GM23338 (cell line): ENCODE measurements at regions not wholly inside any gene's neighbourhood (a gene's known extent, or its start where the extent isn't known, plus 50 kb on each side); places are given as distances from the start of the nearest gene placed in this dataset.

Experiments
- ATAC-seq: fragments of 200-7000 bp; cut with Tn5 transposase; 3 replicates; pipeline ENCODE4 v1.9.1; 2020
- DNase-seq: peaks from one replicate; pipeline ENCODE4 v3.0.0-alpha.2; 2015; ENCODE audit warnings: low spot score
- H2AFZ ChIP-seq: fragments of 200-600 bp; sonication (generic); 2 replicates; pipeline ENCODE4 v1.8.0; 2016; ENCODE audit warnings: antibody characterized with exemption, mild to moderate bottlenecking, moderate library complexity
- H3F3A ChIP-seq: fragments of 200-600 bp; sonication (generic); replicated peaks from 2 replicates; pipeline ENCODE4 v1.8.0; 2017; ENCODE audit warnings: antibody characterized with exemption, mixed run types, low read depth
- H3K27ac ChIP-seq: fragments of 200-600 bp; sonication (generic); 2 replicates; pipeline ENCODE4 v1.6.1; 2016; ENCODE audit warnings: low read depth
- H3K27me3 ChIP-seq: fragments of 200-600 bp; sonication (generic); 2 replicates; pipeline ENCODE4 v1.8.0; 2016; ENCODE audit warnings: mild to moderate bottlenecking, mixed run types, moderate library complexity; ENCODE audit not compliant: insufficient read depth
- H3K36me3 ChIP-seq: fragments of 200-600 bp; sonication (generic); 2 replicates; pipeline ENCODE4 v1.8.0; 2016; ENCODE audit warnings: mild to moderate bottlenecking; ENCODE audit not compliant: insufficient read depth
- H3K4me1 ChIP-seq: fragments of 200-600 bp; sonication (generic); 2 replicates; pipeline ENCODE4 v1.8.0; 2016; ENCODE audit warnings: mild to moderate bottlenecking, moderate library complexity; ENCODE audit not compliant: insufficient read depth
- H3K4me2 ChIP-seq: fragments of 200-600 bp; sonication (generic); 2 replicates; pipeline ENCODE4 v1.7.1; 2017; ENCODE audit warnings: mixed run types
- H3K4me3 ChIP-seq: fragments of 200-600 bp; sonication (generic); 2 replicates; pipeline ENCODE4 v1.6.1; 2016; ENCODE audit warnings: mixed run types
- H3K79me2 ChIP-seq: fragments of 200-600 bp; sonication (generic); replicated peaks from 2 replicates; pipeline ENCODE4 v1.8.0; 2017; ENCODE audit warnings: mild to moderate bottlenecking; ENCODE audit not compliant: insufficient read depth
- H3K9me2 ChIP-seq: fragments of 200-600 bp; sonication (generic); 2 replicates; pipeline ENCODE4 v1.8.0; 2017; ENCODE audit not compliant: insufficient read depth
- H4K20me1 ChIP-seq: fragments of 200-600 bp; sonication (generic); replicated peaks from 2 replicates; pipeline ENCODE4 v1.8.0; 2017; ENCODE audit warnings: mild to moderate bottlenecking; ENCODE audit not compliant: insufficient read depth
- H3K27ac Mint-ChIP-seq: 2 replicates; pipeline ENCODE4 v1.8.0; 2020; ENCODE audit warnings: inconsistent platforms, mild to moderate bottlenecking, moderate library complexity, mixed read lengths
- H3K27me3 Mint-ChIP-seq: 3 replicates; pipeline ENCODE4 v1.8.0; 2022; ENCODE audit warnings: low read depth, mild to moderate bottlenecking, moderate library complexity, mixed read lengths, inconsistent platforms; ENCODE audit not compliant: insufficient read depth, poor library complexity
- H3K36me3 Mint-ChIP-seq: 3 replicates; pipeline ENCODE4 v1.8.0; 2021; ENCODE audit warnings: low read depth, mild to moderate bottlenecking, inconsistent platforms, moderate library complexity, mixed read lengths
- H3K4me1 Mint-ChIP-seq: 3 replicates; pipeline ENCODE4 v1.8.0; 2020; ENCODE audit warnings: mild to moderate bottlenecking, inconsistent platforms, mixed read lengths
- H3K4me3 Mint-ChIP-seq: 3 replicates; pipeline ENCODE4 v1.8.0; 2021; ENCODE audit warnings: moderate library complexity, mild to moderate bottlenecking, inconsistent platforms, mixed read lengths
- H3K9me3 Mint-ChIP-seq: 3 replicates; pipeline ENCODE4 v1.8.0; 2020; ENCODE audit warnings: moderate library complexity, mild to moderate bottlenecking, inconsistent platforms, mixed read lengths
- CREB1 ChIP-seq: fragments of 250-450 bp; sonication (Bioruptor Pico); IDR thresholded peaks from 2 replicates; pipeline ENCODE4 v1.5.0; 2020; ENCODE audit warnings: low read depth, mild to moderate bottlenecking, moderate library complexity
- EZH2 ChIP-seq: fragments of 200-600 bp; sonication (generic); IDR thresholded peaks from one replicate; pipeline ENCODE4 v1.8.0; 2017; ENCODE audit warnings: antibody characterized with exemption, mild to moderate bottlenecking, low read depth; ENCODE audit not compliant: unreplicated experiment
- EZH2phosphoT487 ChIP-seq: fragments of 200-600 bp; sonication (generic); IDR thresholded peaks from one replicate; pipeline ENCODE4 v1.8.1; 2018; ENCODE audit warnings: antibody characterized with exemption; ENCODE audit not compliant: unreplicated experiment
- JUNB ChIP-seq: IDR thresholded peaks from one replicate; pipeline ENCODE4 v1.6.1; 2016; ENCODE audit warnings: antibody characterized with exemption; ENCODE audit not compliant: unreplicated experiment
- NANOG ChIP-seq: IDR thresholded peaks from 2 replicates; pipeline ENCODE4 v1.6.1; 2016; ENCODE audit warnings: antibody characterized with exemption, borderline replicate concordance
- STAT1 ChIP-seq: IDR thresholded peaks from one replicate; pipeline ENCODE4 v1.6.1; 2016; ENCODE audit warnings: antibody characterized with exemption; ENCODE audit not compliant: unreplicated experiment
- ZNF331 ChIP-seq: fragments of 250-450 bp; sonication (Bioruptor Pico); IDR thresholded peaks from 2 replicates; pipeline ENCODE4 v1.5.0; 2020; ENCODE audit warnings: low read depth, mild to moderate bottlenecking, moderate library complexity
- TF ChIP-seq, protein P1 (sequence below): IDR thresholded peaks from one replicate; pipeline ENCODE4 v1.6.1; 2018; ENCODE audit warnings: antibody characterized with exemption; ENCODE audit not compliant: unreplicated experiment
- TF ChIP-seq, protein P2 (sequence below), 2 experiments: fragments of 200-600 bp in 1 of 2; sonication (generic) in 1 of 2; conservative IDR thresholded peaks; 2 replicates each; pipeline versions ENCODE4 v1.5.1 to v1.6.1; 2016 to 2017; ENCODE audit warnings: antibody characterized with exemption in 2 of 2, low read depth in 2 of 2, mild to moderate bottlenecking in 2 of 2, moderate library complexity in 1 of 2
- TF ChIP-seq, protein P3 (sequence below): fragments of 250-450 bp; sonication (Bioruptor Pico); IDR thresholded peaks from 2 replicates; pipeline ENCODE4 v1.5.0; 2020; ENCODE audit warnings: mild to moderate bottlenecking, moderate library complexity

GRCh38 chr5:89203611-89204010 is 320.6 kb upstream of the MEF2C start:
- H3K4me1 Mint-ChIP-seq = no peaks in the 10 kb centered on the region; the same call in 2 of the 3 replicates

DNA sequence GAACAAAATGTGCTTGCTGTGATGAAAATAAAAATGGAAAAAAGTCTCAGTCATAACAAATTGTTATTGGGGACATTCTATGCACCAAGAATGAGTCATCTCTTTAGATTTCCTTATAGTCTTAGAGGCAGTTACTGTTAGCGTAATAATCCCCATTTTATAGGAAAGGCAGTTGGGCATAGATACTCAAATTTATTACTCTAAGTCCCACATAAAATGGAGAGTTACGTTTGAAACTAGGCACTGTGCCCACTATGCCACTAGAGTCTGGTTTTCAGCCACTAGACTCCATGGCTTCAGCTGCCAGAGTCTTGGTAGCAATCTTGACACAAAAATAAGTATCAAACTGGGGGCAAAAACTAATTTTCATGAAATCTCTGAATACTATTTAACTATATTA is 317.9 kb upstream of the MEF2C start:
- Histone ChIP-seq H3F3A (no peaks in the 10 kb centered on the region), H3K27me3 (no peaks in the 10 kb centered on the region), H4K20me1 (no peaks in the 10 kb centered on the region), H3K79me2 (no peaks in the 10 kb centered on the region), H2AFZ (no peak overlapping the region), H3K4me2 (no peak overlapping the region), H3K36me3 (no peaks in the 10 kb centered on the region), H3K27ac (no peak overlapping the region), H3K9me2 (peaks cover 7% of the 10 kb centered on the region; the same call in 1 of the 2 replicates), H3K4me1 (no peaks in the 10 kb centered on the region), H3K4me3 (no peak overlapping the region)
- no peak overlapping the region for H3K27ac Mint-ChIP-seq
- H3K27me3 Mint-ChIP-seq = no peaks in the 10 kb centered on the region
- H3K4me1 Mint-ChIP-seq = no peaks in the 10 kb centered on the region
- ATAC-seq (no peak), DNase-seq (no peak)
- H3K36me3 Mint-ChIP-seq = peaks cover 8% of the 10 kb centered on the region; the same call in 2 of the 3 replicates
- peaks cover 9% of the 10 kb centered on the region; the same call in 2 of the 3 replicates for H3K9me3 Mint-ChIP-seq
- no peak overlapping the region for H3K4me3 Mint-ChIP-seq
- TF ChIP-seq ZNF331 (CRISPR knock-in tag) = no peak
- TF ChIP-seq, protein P1, sequence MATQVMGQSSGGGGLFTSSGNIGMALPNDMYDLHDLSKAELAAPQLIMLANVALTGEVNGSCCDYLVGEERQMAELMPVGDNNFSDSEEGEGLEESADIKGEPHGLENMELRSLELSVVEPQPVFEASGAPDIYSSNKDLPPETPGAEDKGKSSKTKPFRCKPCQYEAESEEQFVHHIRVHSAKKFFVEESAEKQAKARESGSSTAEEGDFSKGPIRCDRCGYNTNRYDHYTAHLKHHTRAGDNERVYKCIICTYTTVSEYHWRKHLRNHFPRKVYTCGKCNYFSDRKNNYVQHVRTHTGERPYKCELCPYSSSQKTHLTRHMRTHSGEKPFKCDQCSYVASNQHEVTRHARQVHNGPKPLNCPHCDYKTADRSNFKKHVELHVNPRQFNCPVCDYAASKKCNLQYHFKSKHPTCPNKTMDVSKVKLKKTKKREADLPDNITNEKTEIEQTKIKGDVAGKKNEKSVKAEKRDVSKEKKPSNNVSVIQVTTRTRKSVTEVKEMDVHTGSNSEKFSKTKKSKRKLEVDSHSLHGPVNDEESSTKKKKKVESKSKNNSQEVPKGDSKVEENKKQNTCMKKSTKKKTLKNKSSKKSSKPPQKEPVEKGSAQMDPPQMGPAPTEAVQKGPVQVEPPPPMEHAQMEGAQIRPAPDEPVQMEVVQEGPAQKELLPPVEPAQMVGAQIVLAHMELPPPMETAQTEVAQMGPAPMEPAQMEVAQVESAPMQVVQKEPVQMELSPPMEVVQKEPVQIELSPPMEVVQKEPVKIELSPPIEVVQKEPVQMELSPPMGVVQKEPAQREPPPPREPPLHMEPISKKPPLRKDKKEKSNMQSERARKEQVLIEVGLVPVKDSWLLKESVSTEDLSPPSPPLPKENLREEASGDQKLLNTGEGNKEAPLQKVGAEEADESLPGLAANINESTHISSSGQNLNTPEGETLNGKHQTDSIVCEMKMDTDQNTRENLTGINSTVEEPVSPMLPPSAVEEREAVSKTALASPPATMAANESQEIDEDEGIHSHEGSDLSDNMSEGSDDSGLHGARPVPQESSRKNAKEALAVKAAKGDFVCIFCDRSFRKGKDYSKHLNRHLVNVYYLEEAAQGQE = no peak
- no peak for TF ChIP-seq EZH2
- no peak for TF ChIP-seq JUNB
- TF ChIP-seq CREB1 (CRISPR knock-in tag) = no peak
- no peak for TF ChIP-seq EZH2phosphoT487
- TF ChIP-seq NANOG = no peak
- TF ChIP-seq, protein P2, sequence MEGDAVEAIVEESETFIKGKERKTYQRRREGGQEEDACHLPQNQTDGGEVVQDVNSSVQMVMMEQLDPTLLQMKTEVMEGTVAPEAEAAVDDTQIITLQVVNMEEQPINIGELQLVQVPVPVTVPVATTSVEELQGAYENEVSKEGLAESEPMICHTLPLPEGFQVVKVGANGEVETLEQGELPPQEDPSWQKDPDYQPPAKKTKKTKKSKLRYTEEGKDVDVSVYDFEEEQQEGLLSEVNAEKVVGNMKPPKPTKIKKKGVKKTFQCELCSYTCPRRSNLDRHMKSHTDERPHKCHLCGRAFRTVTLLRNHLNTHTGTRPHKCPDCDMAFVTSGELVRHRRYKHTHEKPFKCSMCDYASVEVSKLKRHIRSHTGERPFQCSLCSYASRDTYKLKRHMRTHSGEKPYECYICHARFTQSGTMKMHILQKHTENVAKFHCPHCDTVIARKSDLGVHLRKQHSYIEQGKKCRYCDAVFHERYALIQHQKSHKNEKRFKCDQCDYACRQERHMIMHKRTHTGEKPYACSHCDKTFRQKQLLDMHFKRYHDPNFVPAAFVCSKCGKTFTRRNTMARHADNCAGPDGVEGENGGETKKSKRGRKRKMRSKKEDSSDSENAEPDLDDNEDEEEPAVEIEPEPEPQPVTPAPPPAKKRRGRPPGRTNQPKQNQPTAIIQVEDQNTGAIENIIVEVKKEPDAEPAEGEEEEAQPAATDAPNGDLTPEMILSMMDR (conservative IDR thresholded peaks at IDR 0.05; ENCODE audit: low read depth in 2 of 2) = no peak
- TF ChIP-seq, protein P3, sequence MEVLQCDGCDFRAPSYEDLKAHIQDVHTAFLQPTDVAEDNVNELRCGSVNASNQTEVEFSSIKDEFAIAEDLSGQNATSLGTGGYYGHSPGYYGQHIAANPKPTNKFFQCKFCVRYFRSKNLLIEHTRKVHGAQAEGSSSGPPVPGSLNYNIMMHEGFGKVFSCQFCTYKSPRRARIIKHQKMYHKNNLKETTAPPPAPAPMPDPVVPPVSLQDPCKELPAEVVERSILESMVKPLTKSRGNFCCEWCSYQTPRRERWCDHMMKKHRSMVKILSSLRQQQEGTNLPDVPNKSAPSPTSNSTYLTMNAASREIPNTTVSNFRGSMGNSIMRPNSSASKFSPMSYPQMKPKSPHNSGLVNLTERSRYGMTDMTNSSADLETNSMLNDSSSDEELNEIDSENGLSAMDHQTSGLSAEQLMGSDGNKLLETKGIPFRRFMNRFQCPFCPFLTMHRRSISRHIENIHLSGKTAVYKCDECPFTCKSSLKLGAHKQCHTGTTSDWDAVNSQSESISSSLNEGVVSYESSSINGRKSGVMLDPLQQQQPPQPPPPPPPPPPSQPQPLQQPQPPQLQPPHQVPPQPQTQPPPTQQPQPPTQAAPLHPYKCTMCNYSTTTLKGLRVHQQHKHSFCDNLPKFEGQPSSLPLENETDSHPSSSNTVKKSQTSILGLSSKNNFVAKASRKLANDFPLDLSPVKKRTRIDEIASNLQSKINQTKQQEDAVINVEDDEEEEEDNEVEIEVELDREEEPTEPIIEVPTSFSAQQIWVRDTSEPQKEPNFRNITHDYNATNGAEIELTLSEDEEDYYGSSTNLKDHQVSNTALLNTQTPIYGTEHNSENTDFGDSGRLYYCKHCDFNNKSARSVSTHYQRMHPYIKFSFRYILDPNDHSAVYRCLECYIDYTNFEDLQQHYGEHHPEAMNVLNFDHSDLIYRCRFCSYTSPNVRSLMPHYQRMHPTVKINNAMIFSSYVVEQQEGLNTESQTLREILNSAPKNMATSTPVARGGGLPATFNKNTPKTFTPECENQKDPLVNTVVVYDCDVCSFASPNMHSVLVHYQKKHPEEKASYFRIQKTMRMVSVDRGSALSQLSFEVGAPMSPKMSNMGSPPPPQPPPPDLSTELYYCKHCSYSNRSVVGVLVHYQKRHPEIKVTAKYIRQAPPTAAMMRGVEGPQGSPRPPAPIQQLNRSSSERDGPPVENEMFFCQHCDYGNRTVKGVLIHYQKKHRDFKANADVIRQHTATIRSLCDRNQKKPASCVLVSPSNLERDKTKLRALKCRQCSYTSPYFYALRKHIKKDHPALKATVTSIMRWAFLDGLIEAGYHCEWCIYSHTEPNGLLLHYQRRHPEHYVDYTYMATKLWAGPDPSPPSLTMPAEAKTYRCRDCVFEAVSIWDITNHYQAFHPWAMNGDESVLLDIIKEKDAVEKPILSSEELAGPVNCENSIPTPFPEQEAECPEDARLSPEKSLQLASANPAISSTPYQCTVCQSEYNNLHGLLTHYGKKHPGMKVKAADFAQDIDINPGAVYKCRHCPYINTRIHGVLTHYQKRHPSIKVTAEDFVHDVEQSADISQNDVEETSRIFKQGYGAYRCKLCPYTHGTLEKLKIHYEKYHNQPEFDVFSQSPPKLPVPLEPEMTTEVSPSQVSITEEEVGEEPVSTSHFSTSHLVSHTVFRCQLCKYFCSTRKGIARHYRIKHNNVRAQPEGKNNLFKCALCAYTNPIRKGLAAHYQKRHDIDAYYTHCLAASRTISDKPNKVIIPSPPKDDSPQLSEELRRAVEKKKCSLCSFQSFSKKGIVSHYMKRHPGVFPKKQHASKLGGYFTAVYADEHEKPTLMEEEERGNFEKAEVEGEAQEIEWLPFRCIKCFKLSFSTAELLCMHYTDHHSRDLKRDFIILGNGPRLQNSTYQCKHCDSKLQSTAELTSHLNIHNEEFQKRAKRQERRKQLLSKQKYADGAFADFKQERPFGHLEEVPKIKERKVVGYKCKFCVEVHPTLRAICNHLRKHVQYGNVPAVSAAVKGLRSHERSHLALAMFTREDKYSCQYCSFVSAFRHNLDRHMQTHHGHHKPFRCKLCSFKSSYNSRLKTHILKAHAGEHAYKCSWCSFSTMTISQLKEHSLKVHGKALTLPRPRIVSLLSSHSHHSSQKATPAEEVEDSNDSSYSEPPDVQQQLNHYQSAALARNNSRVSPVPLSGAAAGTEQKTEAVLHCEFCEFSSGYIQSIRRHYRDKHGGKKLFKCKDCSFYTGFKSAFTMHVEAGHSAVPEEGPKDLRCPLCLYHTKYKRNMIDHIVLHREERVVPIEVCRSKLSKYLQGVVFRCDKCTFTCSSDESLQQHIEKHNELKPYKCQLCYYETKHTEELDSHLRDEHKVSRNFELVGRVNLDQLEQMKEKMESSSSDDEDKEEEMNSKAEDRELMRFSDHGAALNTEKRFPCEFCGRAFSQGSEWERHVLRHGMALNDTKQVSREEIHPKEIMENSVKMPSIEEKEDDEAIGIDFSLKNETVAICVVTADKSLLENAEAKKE (CRISPR knock-in tag) = no peak

More at GRCh38 chr5:89203611-89204010, 320.6 kb upstream of the MEF2C start:
- Histone ChIP-seq H3K27ac (no peak overlapping the region), H3K36me3 (no peaks in the 10 kb centered on the region), H3F3A (no peaks in the 10 kb centered on the region), H3K27me3 (no peaks in the 10 kb centered on the region), H3K4me3 (no peak overlapping the region), H3K4me1 (no peaks in the 10 kb centered on the region), H3K79me2 (no peaks in the 10 kb centered on the region), H3K9me2 (peaks cover 7% of the 10 kb centered on the region; the same call in 1 of the 2 replicates), H3K4me2 (no peak overlapping the region), H4K20me1 (no peaks in the 10 kb centered on the region), H2AFZ (no peak overlapping the region)
- Mint-ChIP-seq H3K4me3 (no peak overlapping the region), H3K36me3 (peaks cover 8% of the 10 kb centered on the region; the same call in 2 of the 3 replicates), H3K27ac (no peak overlapping the region), H3K27me3 (no peaks in the 10 kb centered on the region), H3K9me3 (peaks cover 6% of the 10 kb centered on the region; the same call in 2 of the 3 replicates)
- TF ChIP-seq JUNB (no peak), STAT1 (no peak), EZH2 (no peak), ZNF331 (CRISPR knock-in tag) (no peak), CREB1 (CRISPR knock-in tag) (no peak)
- no peak for ATAC-seq
- DNase-seq = no peak
